HG03521 (cell line): ENCODE measurements at regions not wholly inside any gene's neighbourhood (a gene's known extent, or its start where the extent isn't known, plus 50 kb on each side); places are given as distances from the start of the nearest gene placed in this dataset.
"Not testable (repeated sequence)": the region's sequence is repeated elsewhere in the genome, so short reads cannot be mapped to it uniquely, and the experiment has no call there.

ENCODE experiments used
- ATAC-seq: cut with Tn5 transposase; IDR thresholded peaks from one replicate; pipeline ENCODE4 v1.9.1; 2021; ENCODE audit warnings: mild to moderate bottlenecking, moderate library complexity; ENCODE audit not compliant: unreplicated experiment

GRCh38 chr2:55124682-55125081 is 74.4 kb upstream of the RTN4 start:
- ATAC-seq = not testable (repeated sequence)

GRCh38 chr2:55123851-55124269 is 73.6 kb upstream of the RTN4 start:
- no peak for ATAC-seq

GRCh38 chr2:55120634-55121359 is 70.5 kb upstream of the RTN4 start:
- ATAC-seq = no peak

GRCh38 chr2:55119711-55120487 is 69.6 kb upstream of the RTN4 start:
- no peak for ATAC-seq

GRCh38 chr2:55118643-55119083 is 68.4 kb upstream of the RTN4 start:
- ATAC-seq = no peak

GRCh38 chr2:55116966-55117365 is 66.7 kb upstream of the RTN4 start:
- no peak for ATAC-seq

GRCh38 chr2:55116598-55116964 is 66.3 kb upstream of the RTN4 start:
- no peak for ATAC-seq

GRCh38 chr2:55115761-55116597 is 65.7 kb upstream of the RTN4 start:
- ATAC-seq = no peak

GRCh38 chr2:55114597-55114996 is 64.3 kb upstream of the RTN4 start:
- no peak for ATAC-seq

GRCh38 chr2:55114082-55114481 is 63.8 kb upstream of the RTN4 start:
- no peak for ATAC-seq

- no peak for ATAC-seq
Measured at GRCh38 chr2:55112229-55113031, 62.2 kb upstream of the RTN4 start.

- peak; percentile 50 for ATAC-seq
Measured at GRCh38 chr2:55111570-55112228, 61.4 kb upstream of the RTN4 start.

GRCh38 chr2:55111230-55111569 is 60.9 kb upstream of the RTN4 start:
- no peak for ATAC-seq

- ATAC-seq = no peak
Measured at GRCh38 chr2:55109219-55109891, 59.1 kb upstream of the RTN4 start.

- ATAC-seq = no peak
Measured at GRCh38 chr2:55108456-55109160, 58.4 kb upstream of the RTN4 start.

- ATAC-seq = no peak
Measured at GRCh38 chr2:55107436-55107835, 57.2 kb upstream of the RTN4 start.

GRCh38 chr2:55106148-55106547 is 55.9 kb upstream of the RTN4 start:
- no peak for ATAC-seq

GRCh38 chr2:55105456-55105855 is 55.2 kb upstream of the RTN4 start:
- no peak for ATAC-seq

GRCh38 chr2:55103046-55103445 is 52.8 kb upstream of the RTN4 start:
- ATAC-seq = no peak
